ENCODE measurements at regions not wholly inside any gene's neighbourhood (a gene's known extent, or its start where the extent isn't known, plus 50 kb on each side); places are given as distances from the start of the nearest gene placed in this dataset.

- Histone ChIP-seq H2AFZ (replicated peaks; ENCODE audit: low read length, poor library complexity) (no peak overlapping the region), H4K91ac (ENCODE audit: insufficient read depth, low read depth, low read length) (no peak overlapping the region), H3K4ac (ENCODE audit: low read depth, low read length) (no peak overlapping the region), H4K8ac (ENCODE audit: low read depth in 2 of 2, low read length in 2 of 2) (no peak overlapping the region), H3K79me1 (ENCODE audit: low read depth in 1 of 2, low read length in 2 of 2) (no peaks in the 10 kb centered on the region), H2BK120ac (ENCODE audit: low read depth, low read length) (no peak overlapping the region), H4K20me1 (ENCODE audit: insufficient read depth, low read length) (no peaks in the 10 kb centered on the region), H2AK5ac (ENCODE audit: low read depth, low read length) (no peak overlapping the region), H2BK15ac (ENCODE audit: low read depth, low read length) (no peak overlapping the region), H3K56ac (ENCODE audit: extremely low read depth, insufficient read depth, low read length) (no peak overlapping the region), H4K5ac (ENCODE audit: low read depth, low read length) (no peak overlapping the region), H2AK9ac (replicated peaks; ENCODE audit: low read depth, low read length, poor library complexity) (no peak overlapping the region), H3K4me1 (ENCODE audit: control insufficient read depth, insufficient read depth, low read length) (no peaks in the 10 kb centered on the region), H3K14ac (replicated peaks; ENCODE audit: low read depth, low read length) (no peak overlapping the region), H3K36me3 (ENCODE audit: control insufficient read depth, insufficient read depth, low read length) (no peaks in the 10 kb centered on the region), H2BK20ac (ENCODE audit: low read depth, low read length) (no peak overlapping the region), H3K27ac (ENCODE audit: insufficient read depth, low read length) (no peak overlapping the region), H2BK5ac (ENCODE audit: low read depth, low read length, poor library complexity, severe bottlenecking) (no peak overlapping the region), H3K27me3 (ENCODE audit: control insufficient read depth, insufficient read depth, low read length) (peaks cover 8% of the 10 kb centered on the region; the same call in 1 of the 2 replicates), H3K4me2 (ENCODE audit: low read depth, low read length) (no peak overlapping the region), H3K9me3 (ENCODE audit: control insufficient read depth, insufficient read depth, low read length) (no peaks in the 10 kb centered on the region), H3K23ac (ENCODE audit: low read depth, low read length) (no peak overlapping the region), H3K9ac (ENCODE audit: low read depth, low read length) (no peak overlapping the region), H3K4me3 (ENCODE audit: insufficient read depth, low read depth, low read length) (no peak overlapping the region), H3K9me1 (ENCODE audit: insufficient read depth, low read length) (no peaks in the 10 kb centered on the region), H3K18ac (ENCODE audit: low read depth, low read length) (no peak overlapping the region)
- POLR2A ChIA-PET (ENCODE audit: unreplicated experiment): no interaction called here
- no peak for TF ChIP-seq BHLHE40 (IDR thresholded peaks at IDR 0.05; ENCODE audit: low read depth, low read length)
- no peak for TF ChIP-seq FOS (IDR thresholded peaks at IDR 0.05; ENCODE audit: low read depth, low read length)
- no peak for TF ChIP-seq RFX5 (IDR thresholded peaks at IDR 0.05; ENCODE audit: low read depth, low read length)
- TF ChIP-seq USF2 (IDR thresholded peaks at IDR 0.05; ENCODE audit: low read depth, low read length): no peak
- TF ChIP-seq ELK1 (IDR thresholded peaks at IDR 0.05; ENCODE audit: borderline replicate concordance, low read depth, low read length): no peak
- no peak for TF ChIP-seq MXI1 (IDR thresholded peaks at IDR 0.05; ENCODE audit: borderline replicate concordance, low read depth, low read length)
- no peak for TF ChIP-seq SMC3 (IDR thresholded peaks at IDR 0.05; ENCODE audit: low read depth, low read length)
- TF ChIP-seq CEBPB (IDR thresholded peaks at IDR 0.05; ENCODE audit: low read depth, low read length): no peak
- no peak for TF ChIP-seq CHD1 (IDR thresholded peaks at IDR 0.05; ENCODE audit: low read depth, low read length)
- no peak for TF ChIP-seq RCOR1 (IDR thresholded peaks at IDR 0.05; ENCODE audit: insufficient replicate concordance, low read length)
- no peak for TF ChIP-seq NFE2L2 (IDR thresholded peaks at IDR 0.05; ENCODE audit: low read depth, low read length)
- TF ChIP-seq MAZ (IDR thresholded peaks at IDR 0.05; ENCODE audit: borderline replicate concordance, low read depth, low read length): no peak
- no peak for TF ChIP-seq POLR2A (IDR thresholded peaks at IDR 0.05; ENCODE audit: low read depth, low read length)
- intact Hi-C loops (cut with micrococcal nuclease) (no loop called here), in situ Hi-C loops (cut with MboI; ENCODE audit: low sequenced_read_pairs) (no loop called here), dilution Hi-C loops (cut with HindIII; ENCODE audit: low sequenced_read_pairs, unreplicated experiment) (no loop called here)
- no peak for ATAC-seq (ENCODE audit: low read depth)
- no peak for DNase-seq
- WGBS, 2 experiments (ENCODE audit: extremely low coverage in 2 of 2, insufficient read length in 1 of 2): no CpG with 5 or more reads among the region's 2 CpGs
- CTCF ChIA-PET: no interaction called here
- BruUV-seq (replicated peaks): no TSS peak
These were observed 354.4 kb downstream of the KCNRG start for GRCh38 chr13:50369646-50370045.
